ENCODE measurements at regions not wholly inside any gene's neighbourhood (a gene's known extent, or its start where the extent isn't known, plus 50 kb on each side); places are given as distances from the start of the nearest gene placed in this dataset.

GRCh38 chr17:71501711-71502110 lies 619.1 kb upstream of the SOX9 start:
- TF ChIP-seq CTCF (IDR thresholded peaks at IDR 0.05) (no peak), POLR2AphosphoS5 (IDR thresholded peaks at IDR 0.05; ENCODE audit: insufficient read depth in 1 of 2, low read depth in 1 of 2) (no peak)

Measured in vagina (tissue), 2 donors.